SK-N-SH (cell line): ENCODE measurements at regions not wholly inside any gene's neighbourhood (a gene's known extent, or its start where the extent isn't known, plus 50 kb on each side); places are given as distances from the start of the nearest gene placed in this dataset.

Source experiments
- MAX ChIP-seq: IDR thresholded peaks from 2 replicates; pipeline ENCODE4 v1.4.0; 2012; ENCODE audit warnings: low read depth
- PBX3 ChIP-seq: IDR thresholded peaks from 2 replicates; pipeline ENCODE4; 2012
- SIN3A ChIP-seq: IDR thresholded peaks from 2 replicates; pipeline ENCODE4 v1.6.1; 2012; ENCODE audit warnings: low read depth, mild to moderate bottlenecking, low read length, moderate library complexity, borderline replicate concordance

- TF ChIP-seq SIN3A (no peak), PBX3 (no peak), MAX (no peak)
Measured at GRCh38 chr4:23957465-23957864, 67.6 kb upstream of the PPARGC1A start.
